ENCODE measurements at regions not wholly inside any gene's neighbourhood (a gene's known extent, or its start where the extent isn't known, plus 50 kb on each side); places are given as distances from the start of the nearest gene placed in this dataset.

GRCh38 chr2:37764739-37765138 lies 93.3 kb upstream of the CDC42EP3 start:
- no peak for TF ChIP-seq POLR2A (IDR thresholded peaks at IDR 0.05)
- no peak for TF ChIP-seq CTCF (IDR thresholded peaks at IDR 0.05)
- TF ChIP-seq POLR2AphosphoS5 (IDR thresholded peaks at IDR 0.05): no peak
